A673 (cell line): ENCODE measurements at regions not wholly inside any gene's neighbourhood (a gene's known extent, or its start where the extent isn't known, plus 50 kb on each side); places are given as distances from the start of the nearest gene placed in this dataset.

Experiments used
- CTCF ChIP-seq: fragments of 300-800, 200-600 bp; sonication (generic); conservative IDR thresholded peaks from 2 replicates; pipeline ENCODE4 v1.5.1; 2017; ENCODE audit warnings: low read depth, mild to moderate bottlenecking, antibody characterized with exemption, low read length, moderate library complexity, mixed read lengths
- EZH2 ChIP-seq: fragments of 200-600 bp; sonication (generic); IDR thresholded peaks from 2 replicates; pipeline ENCODE4 v1.6.1; 2017; ENCODE audit warnings: borderline replicate concordance, low read depth, mild to moderate bottlenecking, mixed read lengths, antibody characterized with exemption, low read length; ENCODE audit not compliant: poor library complexity, severe bottlenecking

- TF ChIP-seq CTCF: peak; percentile 24; the same call in 1 of the 2 replicates
- TF ChIP-seq EZH2: no peak
These were observed 309.3 kb upstream of the CDYL start for GRCh38 chr6:4466769-4467480.
